ENCODE measurements at regions not wholly inside any gene's neighbourhood (a gene's known extent, or its start where the extent isn't known, plus 50 kb on each side); places are given as distances from the start of the nearest gene placed in this dataset.
A peak's percentile ranks its signal among the peaks of the same experiment; 100 is the strongest.

DNA sequence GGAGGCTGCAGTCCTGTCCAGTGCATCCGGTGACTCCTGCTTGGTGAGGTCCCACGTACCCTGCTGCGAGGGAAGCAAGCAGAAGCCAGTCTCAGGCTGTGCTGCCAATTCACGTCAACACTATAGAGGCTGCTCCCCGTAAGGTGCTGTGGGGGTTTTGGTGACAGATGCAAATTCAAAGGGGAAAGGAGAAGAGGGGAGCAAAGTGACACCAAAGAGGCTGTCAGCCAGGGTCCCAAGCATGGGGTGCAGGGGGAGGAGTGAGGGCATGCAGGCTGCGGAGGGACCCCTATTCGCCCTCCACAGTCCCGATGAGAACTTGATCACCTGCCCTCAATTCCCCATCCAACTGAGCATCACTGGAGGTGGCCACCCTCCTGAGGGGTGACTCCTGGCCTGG, 179.4 kb upstream of the HS6ST1 start:
- DNase-seq: no peak

DNA sequence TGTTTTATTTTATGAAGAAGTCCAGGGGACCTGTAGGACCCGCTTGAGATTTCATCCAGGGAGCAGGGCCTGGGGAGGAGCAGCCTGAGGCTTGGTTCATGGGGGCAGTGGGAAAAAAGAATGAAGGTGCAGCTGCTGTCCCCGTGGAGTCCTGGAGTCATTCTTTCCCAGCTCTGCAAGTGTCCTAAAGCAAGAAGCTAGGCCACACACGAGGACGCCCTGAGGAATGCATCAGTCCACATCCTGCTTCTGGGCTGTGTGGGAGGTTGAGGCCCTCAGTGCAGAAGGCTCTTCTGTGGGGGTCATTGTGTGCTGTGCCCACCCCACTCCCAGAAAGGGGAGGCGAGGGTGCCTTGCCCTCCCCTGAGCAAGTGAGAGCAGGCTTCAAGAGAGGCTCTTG, 179.9 kb upstream of the HS6ST1 start:
- no peak for DNase-seq

DNA sequence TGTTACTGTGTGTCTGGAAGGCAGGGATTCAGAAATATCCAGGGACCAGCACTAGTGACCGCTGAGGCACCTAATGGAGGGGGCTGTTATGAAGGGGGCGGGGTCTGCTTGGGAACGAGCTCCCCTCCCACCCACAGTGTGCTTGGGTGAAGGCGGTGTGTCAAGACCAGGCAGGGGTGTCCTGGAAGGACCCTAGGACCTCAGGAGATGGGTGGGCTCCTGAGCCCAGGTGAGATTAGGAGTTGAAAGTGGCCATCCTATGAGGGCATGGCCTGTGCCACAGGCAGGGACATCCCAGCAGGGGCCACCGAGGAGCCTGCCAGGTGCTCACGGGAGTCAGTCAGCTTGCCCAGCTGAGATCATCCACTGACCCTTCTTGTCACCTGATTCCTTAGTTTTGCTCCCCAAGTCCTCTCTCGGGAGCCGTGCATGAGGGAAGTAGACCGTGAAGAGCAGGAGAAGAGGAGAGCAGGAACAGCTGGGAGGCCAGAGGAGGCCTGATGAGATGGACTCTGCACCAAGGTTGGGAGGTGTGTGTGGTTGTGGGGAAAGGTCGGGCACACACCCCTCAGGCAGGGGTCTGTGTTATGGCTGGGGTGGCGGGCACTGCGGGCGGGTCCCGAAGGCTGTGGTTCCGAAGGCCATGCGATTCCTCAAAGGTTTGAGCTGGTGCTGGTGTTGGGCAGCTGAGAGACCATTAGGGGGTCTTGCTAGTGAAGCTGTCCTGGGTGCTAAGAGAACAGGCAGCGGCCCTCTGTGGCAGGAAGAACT, 180.9 kb upstream of the HS6ST1 start:
- DNase-seq: no peak

DNA sequence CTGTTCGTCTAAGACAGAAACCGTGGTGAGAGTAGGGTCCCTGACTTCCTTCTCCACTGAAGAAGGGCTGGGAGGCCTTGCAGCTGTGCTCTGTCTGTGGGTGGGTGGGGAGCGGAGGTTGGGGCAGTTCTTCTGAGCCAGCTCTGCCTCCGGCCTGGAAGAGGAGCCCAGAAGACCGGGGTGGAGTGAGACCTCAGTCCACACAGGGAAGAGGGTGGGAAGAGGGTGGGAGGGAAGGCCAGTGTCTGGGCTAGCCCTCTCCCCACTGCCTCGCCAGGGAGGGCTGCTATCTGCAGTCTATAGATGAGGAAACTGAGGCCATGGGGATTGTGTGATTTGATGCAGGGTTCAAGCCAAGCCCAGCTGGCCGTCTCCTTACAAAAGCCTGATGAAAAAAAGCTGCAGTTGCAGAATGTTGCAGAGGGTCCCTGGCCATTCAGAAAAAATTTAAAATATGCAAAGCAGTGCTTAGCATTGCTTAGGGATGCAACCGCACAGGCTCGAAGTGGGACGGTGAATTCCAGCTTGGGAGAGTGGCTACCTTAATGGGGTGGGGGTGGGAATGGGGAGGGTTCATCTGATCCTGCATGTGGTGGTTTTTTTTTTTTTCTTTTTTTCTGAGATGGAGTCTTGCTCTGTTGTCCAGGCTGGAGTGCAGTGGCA, 181.6 kb upstream of the HS6ST1 start:
- DNase-seq: no peak

DNA sequence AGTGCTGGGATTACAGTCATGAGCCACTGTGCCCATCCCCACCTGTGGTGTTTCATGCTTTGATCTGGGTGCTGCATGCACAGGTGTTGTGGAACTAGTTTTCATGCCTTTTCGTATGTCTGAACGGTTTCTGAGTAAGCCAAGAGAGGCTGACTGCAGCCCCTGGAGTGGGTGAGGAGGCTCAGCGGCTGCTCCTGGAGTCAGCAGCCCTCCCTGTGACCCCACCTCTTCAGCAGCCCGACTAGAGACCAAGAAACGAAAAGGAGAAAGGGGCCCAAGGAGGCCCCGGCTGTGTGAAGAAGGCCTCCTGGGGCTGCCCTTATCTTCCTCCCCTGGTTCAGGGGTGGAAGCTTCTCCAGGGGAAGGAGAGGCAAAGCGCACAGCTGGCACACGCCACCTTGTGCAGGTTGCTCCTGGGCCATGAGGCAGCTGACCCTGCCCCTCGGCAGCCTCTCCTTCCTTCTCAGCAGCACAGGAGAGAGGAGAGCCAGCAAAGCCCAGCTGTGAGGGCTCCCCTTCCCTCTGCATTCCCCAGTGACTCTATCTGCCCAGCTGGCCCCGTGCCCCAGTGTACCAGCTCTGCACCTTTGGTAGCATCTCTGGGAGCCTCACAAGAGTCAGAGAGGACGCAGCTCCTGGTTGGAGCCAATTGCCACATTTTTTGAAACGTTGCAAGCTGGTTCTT, 182.5 kb upstream of the HS6ST1 start:
- no peak for DNase-seq

DNA sequence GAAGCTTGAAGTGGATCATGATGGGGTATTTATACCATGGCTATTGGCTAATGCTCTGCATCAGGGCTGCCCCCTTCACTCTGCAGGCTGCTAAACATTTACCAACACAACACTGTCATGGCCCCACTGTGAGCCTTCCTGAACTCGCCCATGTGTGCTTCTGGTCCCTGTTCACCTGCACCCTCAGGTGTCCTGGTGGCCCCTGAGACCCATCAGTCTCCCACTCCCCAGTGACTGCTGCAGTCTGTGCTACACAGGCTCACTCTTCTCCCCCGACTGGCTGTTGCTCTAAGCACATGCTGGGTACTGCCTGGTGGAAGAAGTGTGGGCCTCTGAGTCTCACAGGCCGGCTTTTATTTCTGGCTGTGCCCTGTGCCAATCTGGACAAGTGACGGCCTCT, 183.0 kb upstream of the HS6ST1 start:
- DNase-seq: no peak

DNA sequence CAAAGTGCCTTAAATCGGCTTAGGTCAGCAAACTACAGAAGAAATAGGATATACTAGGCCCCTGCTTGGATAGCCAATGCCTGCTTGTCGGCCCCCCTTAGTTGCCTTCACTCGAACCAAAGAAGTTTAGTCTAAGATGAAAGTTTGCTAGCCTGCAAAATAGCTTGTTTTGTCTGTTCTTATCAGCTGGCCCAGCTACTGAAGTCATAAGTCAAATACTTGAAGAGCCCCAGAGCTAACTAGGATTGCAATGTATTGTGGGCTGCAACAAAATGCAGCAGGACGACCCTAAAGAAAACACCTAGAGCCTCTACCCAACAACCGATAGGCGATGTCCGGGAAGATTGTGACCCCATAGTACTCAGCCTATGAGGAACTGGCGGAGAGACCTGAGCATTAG, 183.5 kb upstream of the HS6ST1 start:
- no peak for DNase-seq

DNA sequence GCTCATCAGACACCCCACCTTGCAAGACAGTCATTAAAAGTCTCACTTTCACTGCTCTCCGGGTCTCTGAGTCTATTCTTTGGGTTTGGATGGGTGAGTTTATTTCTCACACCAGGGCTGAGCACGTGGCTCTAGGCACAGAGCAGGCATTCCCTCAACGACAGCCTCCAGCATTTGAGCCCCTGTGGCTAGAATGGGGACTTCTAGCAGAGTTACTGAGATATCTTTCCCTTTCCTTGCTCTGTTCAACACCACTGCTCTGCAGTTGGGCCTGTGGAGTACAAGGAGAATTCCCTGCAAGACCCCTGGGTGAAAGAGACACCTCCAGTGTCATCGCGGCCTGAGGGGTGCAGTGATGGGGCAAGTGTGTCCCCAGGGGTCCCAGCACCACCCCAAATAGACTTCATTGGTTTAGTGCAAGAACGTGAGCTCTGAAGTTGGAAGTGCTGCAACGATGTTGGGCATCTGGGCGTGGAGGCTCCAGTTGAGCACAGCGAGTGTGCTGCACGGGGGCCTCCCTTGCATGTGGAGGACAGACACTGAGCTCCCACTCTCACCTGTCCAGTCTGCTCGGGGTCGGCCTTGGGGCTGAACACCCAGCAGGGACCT, 184.1 kb upstream of the HS6ST1 start:
- no peak for DNase-seq

DNA sequence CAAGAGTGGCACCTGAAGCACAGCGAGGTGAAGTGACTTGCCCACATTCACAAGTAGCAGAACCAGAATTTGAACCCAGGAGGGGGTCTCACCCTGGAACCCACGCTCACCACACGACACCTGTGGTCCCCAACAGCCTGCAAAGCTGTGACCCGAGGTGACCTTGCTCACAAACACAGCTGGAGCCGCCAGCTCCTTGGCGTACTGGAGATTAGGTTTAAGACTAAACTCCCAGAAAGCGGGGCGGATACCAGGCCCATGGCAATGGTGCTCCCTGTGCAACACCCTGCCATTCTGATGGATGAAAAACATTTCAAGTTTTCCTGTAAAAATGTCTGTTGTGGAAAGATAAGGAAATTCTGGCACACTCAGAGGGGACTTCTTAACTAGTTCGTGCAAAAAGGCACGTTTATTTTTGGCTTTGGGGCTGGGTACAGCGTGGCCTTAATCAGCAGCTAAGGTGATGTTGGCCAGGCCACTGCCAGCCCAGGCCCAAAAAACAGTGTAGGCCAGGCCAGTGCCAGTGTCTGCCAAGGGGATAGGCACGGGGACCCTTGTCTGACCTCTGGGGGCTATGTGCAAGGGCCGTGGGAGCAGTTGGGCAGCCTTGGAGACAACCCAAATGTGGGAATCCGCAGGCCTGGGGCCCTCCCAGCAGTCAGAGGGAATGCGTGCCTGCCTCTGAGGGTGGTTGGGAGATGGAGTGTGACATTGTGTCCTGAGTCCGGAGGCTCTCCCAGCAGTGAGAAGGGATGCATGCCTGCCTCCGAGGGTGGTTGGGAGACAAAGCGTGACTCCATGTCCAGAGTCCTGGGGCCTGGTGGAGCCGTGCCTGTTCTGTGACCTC, 185.0 kb upstream of the HS6ST1 start:
- no peak for DNase-seq

DNA sequence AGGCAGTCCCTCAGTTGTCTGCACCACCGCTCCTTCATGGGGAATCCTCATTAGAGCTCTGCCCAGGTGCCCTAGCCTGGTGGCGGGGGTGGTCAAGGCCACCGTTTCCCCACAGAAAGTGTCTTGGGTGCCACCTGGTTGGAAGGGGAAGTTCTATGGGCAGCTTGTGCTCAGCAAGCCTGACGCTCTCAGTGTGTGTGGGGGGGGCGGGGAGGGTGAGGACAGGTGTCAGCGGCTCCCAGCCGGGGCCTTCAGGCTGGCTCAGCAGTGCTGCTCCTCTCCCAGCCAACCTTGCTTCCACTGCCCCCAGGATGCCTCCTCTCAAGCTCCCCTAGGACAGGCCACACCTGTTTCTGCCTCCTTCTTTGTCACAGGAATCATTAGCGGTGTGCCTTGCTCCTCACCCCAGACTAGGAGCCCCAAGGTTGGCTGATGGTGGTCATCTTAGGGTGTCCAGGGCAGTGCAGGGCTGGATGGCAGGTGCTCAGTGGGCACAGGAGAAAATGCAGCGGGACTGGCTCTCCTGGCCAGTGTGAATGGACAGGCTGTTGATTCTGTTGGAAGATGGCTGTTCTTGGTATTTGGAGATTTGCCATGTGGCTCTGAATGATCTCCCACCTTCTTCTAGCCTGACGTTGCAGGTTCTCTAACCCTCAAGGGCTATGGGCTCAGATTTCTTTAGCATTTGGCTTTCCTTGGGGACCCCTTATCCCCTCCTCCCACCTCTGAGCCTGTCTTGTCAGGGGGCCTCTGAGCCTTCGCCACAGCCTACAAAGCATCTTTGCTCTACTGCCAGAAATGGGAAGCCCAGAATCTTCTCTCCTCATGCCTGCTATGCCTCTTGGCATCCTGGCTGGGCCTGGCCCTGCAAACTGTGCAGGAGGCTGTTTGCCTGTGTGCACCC, 185.8 kb upstream of the HS6ST1 start:
- DNase-seq: peak in 1 of 2 donors; percentile 44

DNA sequence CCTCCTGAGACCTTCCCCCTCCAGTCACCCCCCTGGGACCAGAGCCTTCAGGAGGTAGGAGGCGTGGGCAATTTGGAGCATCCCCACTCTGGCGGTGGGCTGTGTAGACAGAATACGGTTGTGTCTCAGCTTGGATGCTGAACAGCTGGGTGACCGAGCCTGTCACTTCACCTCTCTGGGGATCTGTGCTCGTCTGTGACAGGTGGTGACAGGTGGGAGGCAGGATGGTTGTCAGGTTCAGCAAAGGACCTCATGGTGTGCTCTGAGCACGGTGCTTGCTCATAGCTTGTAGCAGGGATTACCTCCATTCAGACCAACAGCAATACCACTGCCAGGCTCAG, 186.5 kb upstream of the HS6ST1 start:
- no peak for DNase-seq

DNA sequence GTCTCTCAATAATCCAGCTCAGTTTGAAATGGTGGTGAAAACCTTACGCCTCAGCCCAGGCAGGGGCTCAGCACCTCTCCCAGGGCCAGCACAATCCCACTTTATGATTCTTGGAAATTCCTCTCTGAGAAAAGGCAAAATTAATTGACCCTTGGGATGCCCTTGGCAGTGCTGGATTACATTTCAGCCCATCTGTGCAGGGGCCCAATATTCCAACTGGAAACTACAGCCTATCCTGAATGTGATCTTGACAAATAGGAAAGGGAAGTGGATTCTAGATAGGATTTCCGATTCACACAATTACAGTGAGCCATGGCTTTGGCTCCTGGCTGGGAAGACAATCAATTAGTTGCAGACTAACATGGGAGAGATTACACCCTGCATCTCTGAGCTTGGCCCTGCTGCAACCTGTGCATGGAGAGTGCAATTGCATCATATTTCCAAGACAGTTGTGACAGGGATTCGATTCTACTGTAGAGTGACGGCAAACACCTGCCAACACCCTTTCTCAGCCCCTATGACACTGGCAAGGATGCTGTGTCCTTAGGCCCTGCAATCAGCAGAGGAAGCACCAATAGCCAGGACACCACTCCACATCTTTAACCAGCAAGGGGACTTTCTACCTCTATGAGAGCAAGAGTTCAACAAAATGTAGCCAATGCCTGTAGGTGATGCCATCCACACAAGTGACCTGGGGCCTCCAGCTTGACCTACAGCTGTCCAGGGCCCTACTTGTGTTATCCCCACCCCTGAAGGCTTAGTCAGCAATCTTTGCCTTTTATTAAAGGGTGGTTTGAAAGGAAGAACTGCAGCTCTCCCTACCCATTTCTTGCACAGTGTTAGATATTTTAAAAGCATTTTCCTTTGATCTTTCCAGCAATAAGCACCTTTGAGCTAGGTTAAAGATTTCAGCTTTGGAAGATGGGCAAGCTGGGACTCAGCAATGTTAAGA, 187.2 kb upstream of the HS6ST1 start:
- DNase-seq: no peak

DNA sequence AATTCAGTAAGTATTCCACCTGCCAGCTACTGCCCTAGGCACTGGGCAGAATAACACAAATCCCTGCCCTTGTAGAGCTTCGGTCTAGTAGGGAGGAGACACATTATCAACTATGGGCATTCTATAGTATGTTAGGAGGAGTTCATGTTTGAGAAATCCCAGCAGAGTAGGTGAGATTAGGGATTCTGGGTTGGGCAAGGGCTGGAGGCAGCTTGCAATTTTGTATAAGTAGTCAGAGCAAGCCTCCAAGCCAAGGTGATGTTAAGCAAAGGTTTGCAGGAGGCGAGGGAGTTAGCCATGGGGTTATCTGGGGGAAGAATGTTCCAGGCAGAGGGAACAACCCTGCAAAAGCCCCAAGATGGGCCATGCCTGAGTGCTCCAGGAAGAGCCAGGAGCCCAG, 187.9 kb upstream of the HS6ST1 start:
- no peak for DNase-seq

DNA sequence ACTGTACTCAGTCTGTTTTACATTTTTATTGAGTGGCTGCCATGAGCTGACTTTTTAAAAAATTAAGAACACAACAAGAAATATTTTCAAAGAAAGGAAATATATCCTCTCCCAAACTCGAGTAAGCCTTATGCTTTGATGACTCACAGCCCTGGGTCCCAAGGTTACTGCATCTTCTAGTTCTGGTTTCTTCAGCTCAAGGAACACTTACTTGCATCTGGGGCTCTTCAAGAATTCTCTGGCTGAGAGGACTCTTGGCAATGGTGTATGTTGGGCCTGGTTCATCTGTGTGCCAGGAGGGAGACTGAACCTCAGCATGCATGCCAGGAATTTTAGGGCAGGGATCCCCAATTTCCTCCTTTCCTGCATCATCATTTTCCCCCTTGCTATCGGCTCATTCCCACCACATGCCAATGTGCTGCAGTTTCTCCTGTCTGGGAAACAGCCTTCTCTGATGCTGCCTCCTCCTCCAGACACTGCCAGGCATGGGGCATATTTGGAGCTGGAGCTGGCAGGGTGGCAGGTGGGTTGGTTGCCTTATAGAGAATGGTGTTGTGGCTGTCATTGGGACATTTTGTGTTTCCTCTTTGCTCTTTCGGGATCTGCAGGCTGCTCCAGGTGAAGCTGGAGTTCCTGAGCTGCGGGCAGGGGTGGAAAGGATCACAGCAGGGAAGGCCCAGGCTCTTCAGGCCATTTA, 192.2 kb upstream of the HS6ST1 start:
- DNase-seq: no peak

DNA sequence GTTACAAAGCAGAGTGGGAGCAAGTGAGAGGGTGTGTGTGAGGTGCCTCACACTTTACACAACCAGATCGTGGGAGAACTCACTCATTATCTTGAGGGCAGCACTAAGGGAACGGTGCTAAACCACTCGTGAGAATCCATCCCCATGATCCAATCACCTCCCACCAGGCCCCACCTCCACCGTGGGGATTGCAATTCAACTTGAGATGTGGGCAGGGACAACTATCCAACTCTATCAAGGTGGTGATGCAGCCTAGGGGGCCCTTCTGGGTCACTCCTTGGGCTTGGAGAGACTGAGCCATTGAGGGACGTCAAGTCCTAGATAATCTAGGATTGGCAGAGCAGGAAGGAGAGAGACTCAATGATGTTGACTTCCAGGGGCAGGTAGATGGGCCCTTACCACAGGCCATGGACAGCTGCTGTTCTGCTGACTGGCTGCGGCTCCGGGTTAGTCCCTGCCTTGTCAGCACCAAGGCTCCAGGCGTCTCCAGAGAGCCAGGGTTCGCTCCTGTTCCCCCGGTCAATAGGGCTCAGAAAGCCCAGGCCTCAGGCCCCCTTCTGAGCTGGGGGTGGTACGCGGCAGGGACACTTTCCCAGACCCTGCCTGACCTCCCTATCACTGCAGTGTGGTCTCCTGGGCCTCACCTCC, 193.2 kb upstream of the HS6ST1 start:
- DNase-seq: no peak

DNA sequence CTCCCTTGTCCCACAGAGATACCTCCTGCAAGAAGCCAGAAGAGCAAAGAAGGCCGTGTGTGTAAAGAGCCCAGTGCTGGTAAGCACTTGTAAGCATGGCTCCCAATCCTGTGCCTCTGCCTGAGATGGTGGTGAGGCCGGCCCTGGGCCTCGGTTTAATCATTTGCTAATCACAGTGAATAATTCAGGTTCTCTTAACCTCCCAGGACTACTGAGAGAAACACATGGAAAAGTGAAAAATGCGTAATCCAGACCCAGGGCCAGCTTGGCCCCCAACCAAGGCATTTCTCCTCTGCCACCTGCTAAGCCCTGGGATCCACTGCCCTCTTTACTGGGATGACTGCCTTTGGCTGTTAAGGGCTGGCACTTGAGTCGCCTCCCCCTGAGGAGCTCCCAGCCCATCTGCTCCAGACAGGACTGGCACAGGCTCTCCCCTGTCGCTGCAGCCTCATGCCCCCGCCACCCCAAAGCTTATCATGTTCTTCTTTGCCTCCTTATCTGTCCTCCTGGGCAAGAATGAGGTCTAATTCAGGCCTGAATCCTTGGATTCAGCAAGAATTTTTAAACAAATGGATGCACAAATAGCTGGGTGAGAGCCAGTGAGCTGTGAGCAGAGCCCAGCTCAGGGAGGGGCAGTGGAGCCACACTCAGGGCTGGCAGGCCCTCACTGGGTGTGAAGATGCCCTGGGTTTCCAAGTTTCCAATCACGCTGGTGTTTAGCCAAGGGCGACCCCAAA, 193.9 kb upstream of the HS6ST1 start:
- DNase-seq: no peak

DNA sequence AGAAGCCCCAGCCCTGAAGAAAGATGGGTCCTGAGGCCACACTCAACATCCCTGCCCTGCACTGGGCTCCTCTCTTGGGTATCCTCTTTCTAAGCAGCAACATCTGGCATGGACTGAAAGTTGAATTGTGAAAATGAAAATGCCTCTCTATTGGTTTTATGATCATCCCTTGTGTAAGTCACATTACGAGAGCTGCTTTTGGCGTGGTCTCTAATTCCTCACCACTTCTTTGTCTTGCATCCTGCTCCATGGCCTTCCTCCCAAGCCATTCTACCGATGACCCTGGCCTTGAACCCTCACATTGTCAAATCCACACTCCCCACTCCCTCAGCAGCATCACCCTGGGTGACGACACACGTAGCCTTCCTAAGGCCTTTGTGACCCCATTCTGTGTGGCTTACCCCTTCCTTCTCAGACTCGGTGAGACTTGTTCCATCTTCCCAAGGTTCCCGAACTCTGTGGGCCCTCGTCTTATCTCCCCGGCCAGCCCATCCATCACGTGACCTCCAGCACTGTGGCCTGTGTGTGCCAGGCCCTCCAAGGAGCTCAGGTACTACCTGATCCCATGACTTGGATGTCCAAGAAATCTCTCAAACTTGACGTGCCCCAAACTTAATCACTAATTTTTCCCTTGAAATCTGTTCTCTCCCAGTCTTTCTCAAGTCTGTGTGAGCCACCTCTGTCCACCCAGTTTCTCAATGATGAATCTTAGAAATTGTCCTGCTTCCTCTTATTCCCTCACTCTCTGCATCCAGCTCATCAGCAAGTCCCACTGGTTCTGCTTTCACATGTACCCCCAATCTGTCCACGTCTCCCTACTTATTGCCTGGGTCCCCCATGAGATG, 194.7 kb upstream of the HS6ST1 start:
- DNase-seq: peak in 1 of 2 donors; percentile 22

DNA sequence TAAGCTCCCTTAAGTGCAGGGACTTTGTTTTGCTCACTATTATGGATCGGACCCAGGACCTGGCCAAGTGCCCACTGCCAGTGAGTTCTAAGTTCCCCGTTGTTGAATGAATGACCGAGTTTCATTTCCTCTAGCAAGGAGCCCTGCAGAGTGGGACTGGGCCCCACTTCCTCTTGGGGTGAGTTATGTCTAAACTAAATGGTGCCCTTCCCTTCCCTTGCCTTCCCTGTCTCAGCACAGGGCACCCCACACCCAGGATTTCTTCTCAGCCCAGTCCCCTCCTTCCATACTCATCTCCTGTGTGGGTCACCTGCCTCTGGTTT, 195.3 kb upstream of the HS6ST1 start:
- DNase-seq: peak; percentile 3 to 60

All from CD4-positive, alpha-beta T cell treated with Interleukin-4 for 1 hour (primary cell).